ENCODE measurements at regions not wholly inside any gene's neighbourhood (a gene's known extent, or its start where the extent isn't known, plus 50 kb on each side); places are given as distances from the start of the nearest gene placed in this dataset.

- H3K4me3 ChIP-seq (ENCODE audit: low read depth in 1 of 2, low read length in 2 of 2), result no peak overlapping the region
- no peaks in the 10 kb centered on the region for H3K36me3 ChIP-seq (ENCODE audit: control insufficient read depth in 1 of 2, insufficient read depth in 2 of 2, low read length in 2 of 2)
- H3K9me3 ChIP-seq (ENCODE audit: control insufficient read depth in 1 of 2, low read length in 2 of 2), result peaks cover 12 to 13% of the 10 kb centered on the region in 2 donors
- H3K4me1 ChIP-seq (ENCODE audit: control insufficient read depth in 1 of 2, insufficient read depth in 2 of 2, low read length in 2 of 2), result no peaks in the 10 kb centered on the region
- H3K9ac ChIP-seq (ENCODE audit: low read depth in 1 of 2, low read length in 2 of 2), result no peak overlapping the region
- H3K27me3 ChIP-seq (ENCODE audit: control insufficient read depth in 1 of 2, insufficient read depth in 2 of 2, low read length in 2 of 2), result no peaks in the 10 kb centered on the region
- no peak overlapping the region for H3K27ac ChIP-seq (ENCODE audit: low read depth, low read length)
Observed at GRCh38 chr6:163831736-163832135, 417.2 kb downstream of the QKI start.

DNA sequence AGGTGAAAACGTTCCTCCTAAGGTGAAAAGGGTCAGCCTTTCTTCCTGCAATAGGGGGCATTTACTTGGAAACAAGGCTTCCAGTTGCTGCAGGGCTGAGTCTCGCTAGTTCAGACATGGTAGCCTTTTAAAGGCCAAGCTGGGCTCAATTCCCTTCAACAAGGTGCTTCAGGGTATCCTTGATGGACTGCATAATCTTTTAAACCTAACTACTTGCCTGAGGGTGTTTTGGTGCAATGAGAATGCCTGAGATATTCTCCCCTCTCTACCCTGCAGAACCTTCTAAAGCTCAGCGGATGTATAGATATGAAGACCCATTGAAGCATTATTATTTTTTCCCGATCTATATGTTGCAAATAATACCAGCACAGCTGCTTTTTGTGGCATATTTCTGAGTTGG is 416.1 kb downstream of the QKI start:
- H3K4me1 ChIP-seq (ENCODE audit: control insufficient read depth in 1 of 2, insufficient read depth in 2 of 2, low read length in 2 of 2), result no peaks in the 10 kb centered on the region
- H3K9ac ChIP-seq (ENCODE audit: low read depth in 1 of 2, low read length in 2 of 2), result no peak overlapping the region
- H3K27ac ChIP-seq (ENCODE audit: low read depth, low read length), result no peak overlapping the region
- no peak overlapping the region for H3K4me3 ChIP-seq (ENCODE audit: low read depth in 1 of 2, low read length in 2 of 2)
- no peaks in the 10 kb centered on the region for H3K27me3 ChIP-seq (ENCODE audit: control insufficient read depth in 1 of 2, insufficient read depth in 2 of 2, low read length in 2 of 2)
- H3K36me3 ChIP-seq (ENCODE audit: control insufficient read depth in 1 of 2, insufficient read depth in 2 of 2, low read length in 2 of 2), result no peaks in the 10 kb centered on the region
- peaks cover 12 to 13% of the 10 kb centered on the region in 2 donors for H3K9me3 ChIP-seq (ENCODE audit: control insufficient read depth in 1 of 2, low read length in 2 of 2)

- Histone ChIP-seq H3K27me3 (ENCODE audit: control insufficient read depth in 1 of 2, insufficient read depth in 2 of 2, low read length in 2 of 2) (no peaks in the 10 kb centered on the region), H3K27ac (ENCODE audit: low read depth, low read length) (no peak overlapping the region), H3K9ac (ENCODE audit: low read depth in 1 of 2, low read length in 2 of 2) (no peak overlapping the region), H3K9me3 (ENCODE audit: control insufficient read depth in 1 of 2, low read length in 2 of 2) (peaks cover 11 to 13% of the 10 kb centered on the region in 2 donors), H3K4me3 (ENCODE audit: low read depth in 1 of 2, low read length in 2 of 2) (no peak overlapping the region), H3K4me1 (ENCODE audit: control insufficient read depth in 1 of 2, insufficient read depth in 2 of 2, low read length in 2 of 2) (no peaks in the 10 kb centered on the region), H3K36me3 (ENCODE audit: control insufficient read depth in 1 of 2, insufficient read depth in 2 of 2, low read length in 2 of 2) (no peaks in the 10 kb centered on the region)
Observed at GRCh38 chr6:163828038-163828795, 413.7 kb downstream of the QKI start.

DNA sequence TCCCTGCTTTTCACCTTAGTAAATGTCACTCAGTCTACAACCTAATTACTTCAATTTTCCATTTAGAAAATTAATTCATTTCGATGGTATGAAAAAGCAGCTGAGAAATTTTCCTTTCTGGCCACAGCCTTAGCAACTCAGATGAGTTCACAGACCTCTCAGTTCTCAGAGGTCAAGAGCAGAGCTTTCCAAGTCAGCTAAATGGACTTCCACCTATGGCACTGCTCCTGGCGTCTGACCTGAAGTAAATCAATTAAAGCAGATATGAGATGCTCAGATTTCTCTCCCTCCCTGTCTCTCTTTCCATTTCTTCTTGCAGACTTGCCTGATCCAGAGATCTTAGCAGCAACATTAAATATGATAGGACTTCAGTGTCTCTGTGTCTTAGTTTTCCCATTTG is 412.6 kb downstream of the QKI start:
- Histone ChIP-seq H3K27me3 (ENCODE audit: control insufficient read depth in 1 of 2, insufficient read depth in 2 of 2, low read length in 2 of 2) (no peaks in the 10 kb centered on the region), H3K27ac (ENCODE audit: low read depth, low read length) (no peak overlapping the region), H3K4me3 (ENCODE audit: low read depth in 1 of 2, low read length in 2 of 2) (no peak overlapping the region)

GRCh38 chr6:163826629-163827028 is 412.1 kb downstream of the QKI start:
- H3K27me3 ChIP-seq (ENCODE audit: control insufficient read depth in 1 of 2, insufficient read depth in 2 of 2, low read length in 2 of 2), result no peaks in the 10 kb centered on the region
- no peak overlapping the region for H3K27ac ChIP-seq (ENCODE audit: low read depth, low read length)
- no peak overlapping the region for H3K4me3 ChIP-seq (ENCODE audit: low read depth in 1 of 2, low read length in 2 of 2)
- H3K4me1 ChIP-seq (ENCODE audit: control insufficient read depth in 1 of 2, insufficient read depth in 2 of 2, low read length in 2 of 2), result no peaks in the 10 kb centered on the region
- no peak overlapping the region for H3K9ac ChIP-seq (ENCODE audit: low read depth in 1 of 2, low read length in 2 of 2)
- no peaks in the 10 kb centered on the region for H3K36me3 ChIP-seq (ENCODE audit: control insufficient read depth in 1 of 2, insufficient read depth in 2 of 2, low read length in 2 of 2)
- H3K9me3 ChIP-seq (ENCODE audit: control insufficient read depth in 1 of 2, low read length in 2 of 2), result peaks cover 0 to 7% of the 10 kb centered on the region in 2 donors

More for the DNA sequence above, 412.6 kb downstream of the QKI start:
- peaks cover 2 to 11% of the 10 kb centered on the region in 2 donors for H3K9me3 ChIP-seq (ENCODE audit: control insufficient read depth in 1 of 2, low read length in 2 of 2)
- no peaks in the 10 kb centered on the region for H3K36me3 ChIP-seq (ENCODE audit: control insufficient read depth in 1 of 2, insufficient read depth in 2 of 2, low read length in 2 of 2)
- H3K9ac ChIP-seq (ENCODE audit: low read depth in 1 of 2, low read length in 2 of 2), result no peak overlapping the region
- H3K4me1 ChIP-seq (ENCODE audit: control insufficient read depth in 1 of 2, insufficient read depth in 2 of 2, low read length in 2 of 2), result no peaks in the 10 kb centered on the region

DNA sequence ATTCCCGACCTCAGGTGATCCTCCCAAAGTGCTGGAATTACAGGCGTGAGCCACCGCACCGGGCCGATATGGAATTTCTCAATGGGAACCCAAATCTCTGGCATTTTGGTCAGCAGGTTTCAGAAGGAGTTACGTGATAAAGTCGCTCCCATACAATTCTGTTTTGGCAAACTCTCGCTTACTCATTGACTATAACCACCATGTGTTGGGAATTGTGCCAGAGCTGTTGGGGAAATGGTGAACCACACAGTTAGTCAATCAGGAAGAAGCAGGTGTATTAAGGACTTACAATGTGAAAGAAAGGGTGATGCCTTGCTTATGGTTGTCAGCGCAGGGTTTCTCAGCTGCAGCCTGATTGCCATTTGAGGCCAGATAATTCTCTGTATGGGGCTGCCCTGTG is 410.5 kb downstream of the QKI start:
- H3K9me3 ChIP-seq (ENCODE audit: control insufficient read depth in 1 of 2, low read length in 2 of 2), result peaks cover 0 to 4% of the 10 kb centered on the region in 2 donors
- no peak overlapping the region for H3K4me3 ChIP-seq (ENCODE audit: low read depth in 1 of 2, low read length in 2 of 2)
- no peaks in the 10 kb centered on the region for H3K4me1 ChIP-seq (ENCODE audit: control insufficient read depth in 1 of 2, insufficient read depth in 2 of 2, low read length in 2 of 2)

DNA sequence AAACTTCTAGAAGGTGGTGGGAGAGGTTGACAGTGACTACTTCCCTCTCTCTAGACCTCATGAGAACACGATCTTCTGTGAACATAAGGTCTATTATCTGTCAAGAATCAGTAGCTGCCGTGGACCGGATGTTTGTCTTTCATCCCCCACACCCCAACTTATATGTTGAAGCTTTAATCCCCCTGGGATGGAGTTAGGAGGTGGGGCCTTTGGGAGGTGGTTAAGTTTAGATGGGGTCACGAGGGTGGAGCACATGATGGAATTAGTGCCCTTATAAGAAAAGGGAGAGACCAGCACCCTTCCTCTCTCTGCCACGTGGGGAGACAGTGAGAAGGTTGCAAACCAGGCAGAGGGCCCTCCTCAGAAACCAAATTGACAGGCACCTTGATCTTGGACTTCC is 409.1 kb downstream of the QKI start:
- Histone ChIP-seq H3K4me3 (ENCODE audit: low read depth in 1 of 2, low read length in 2 of 2) (no peak overlapping the region), H3K9me3 (ENCODE audit: control insufficient read depth in 1 of 2, low read length in 2 of 2) (peaks cover 0 to 5% of the 10 kb centered on the region in 2 donors), H3K27ac (ENCODE audit: low read depth, low read length) (no peak overlapping the region), H3K9ac (ENCODE audit: low read depth in 1 of 2, low read length in 2 of 2) (no peak overlapping the region), H3K36me3 (ENCODE audit: control insufficient read depth in 1 of 2, insufficient read depth in 2 of 2, low read length in 2 of 2) (no peaks in the 10 kb centered on the region), H3K27me3 (ENCODE audit: control insufficient read depth in 1 of 2, insufficient read depth in 2 of 2, low read length in 2 of 2) (no peaks in the 10 kb centered on the region), H3K4me1 (ENCODE audit: control insufficient read depth in 1 of 2, insufficient read depth in 2 of 2, low read length in 2 of 2) (no peaks in the 10 kb centered on the region)

More for the DNA sequence above, 410.5 kb downstream of the QKI start:
- H3K36me3 ChIP-seq (ENCODE audit: control insufficient read depth in 1 of 2, insufficient read depth in 2 of 2, low read length in 2 of 2), result no peaks in the 10 kb centered on the region
- no peak overlapping the region for H3K9ac ChIP-seq (ENCODE audit: low read depth in 1 of 2, low read length in 2 of 2)
- no peaks in the 10 kb centered on the region for H3K27me3 ChIP-seq (ENCODE audit: control insufficient read depth in 1 of 2, insufficient read depth in 2 of 2, low read length in 2 of 2)
- H3K27ac ChIP-seq (ENCODE audit: low read depth, low read length), result no peak overlapping the region

- H3K36me3 ChIP-seq (ENCODE audit: control insufficient read depth in 1 of 2, insufficient read depth in 2 of 2, low read length in 2 of 2), result no peaks in the 10 kb centered on the region
- no peak overlapping the region for H3K9ac ChIP-seq (ENCODE audit: low read depth in 1 of 2, low read length in 2 of 2)
- H3K4me3 ChIP-seq (ENCODE audit: low read depth in 1 of 2, low read length in 2 of 2), result no peak overlapping the region
- H3K4me1 ChIP-seq (ENCODE audit: control insufficient read depth in 1 of 2, insufficient read depth in 2 of 2, low read length in 2 of 2), result no peaks in the 10 kb centered on the region
- H3K9me3 ChIP-seq (ENCODE audit: control insufficient read depth in 1 of 2, low read length in 2 of 2), result peaks cover 0 to 8% of the 10 kb centered on the region in 2 donors
- H3K27me3 ChIP-seq (ENCODE audit: control insufficient read depth in 1 of 2, insufficient read depth in 2 of 2, low read length in 2 of 2), result no peaks in the 10 kb centered on the region
- H3K27ac ChIP-seq (ENCODE audit: low read depth, low read length), result no peak overlapping the region
Observed at GRCh38 chr6:163820745-163821458, 406.4 kb downstream of the QKI start.

- Histone ChIP-seq H3K27me3 (ENCODE audit: control insufficient read depth in 1 of 2, insufficient read depth in 2 of 2, low read length in 2 of 2) (no peaks in the 10 kb centered on the region), H3K9me3 (ENCODE audit: control insufficient read depth in 1 of 2, low read length in 2 of 2) (peaks cover 0 to 9% of the 10 kb centered on the region in 2 donors), H3K9ac (ENCODE audit: low read depth in 1 of 2, low read length in 2 of 2) (no peak overlapping the region), H3K4me1 (ENCODE audit: control insufficient read depth in 1 of 2, insufficient read depth in 2 of 2, low read length in 2 of 2) (no peaks in the 10 kb centered on the region), H3K36me3 (ENCODE audit: control insufficient read depth in 1 of 2, insufficient read depth in 2 of 2, low read length in 2 of 2) (no peaks in the 10 kb centered on the region), H3K27ac (ENCODE audit: low read depth, low read length) (no peak overlapping the region), H3K4me3 (ENCODE audit: low read depth in 1 of 2, low read length in 2 of 2) (no peak overlapping the region)
Observed at GRCh38 chr6:163820171-163820570, 405.7 kb downstream of the QKI start.

DNA sequence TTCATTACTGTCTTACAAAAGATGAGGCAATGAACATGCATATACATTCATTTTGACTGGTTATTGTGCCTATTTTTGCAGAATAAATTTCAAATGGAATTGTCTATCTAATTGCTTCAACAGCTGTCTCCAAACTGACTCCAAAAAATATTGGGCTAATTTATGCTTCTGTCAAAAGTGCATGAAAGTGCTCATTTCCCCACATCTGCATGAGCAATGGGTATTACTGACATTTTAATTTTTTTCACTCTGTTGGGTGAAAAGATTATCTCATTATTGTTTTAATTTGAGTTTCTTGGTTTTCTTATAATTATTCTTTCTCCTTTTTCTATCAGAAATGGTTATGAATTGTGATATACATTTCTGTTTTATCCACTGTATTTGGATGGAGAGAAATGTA is 404.2 kb downstream of the QKI start:
- H3K27me3 ChIP-seq (ENCODE audit: control insufficient read depth in 1 of 2, insufficient read depth in 2 of 2, low read length in 2 of 2), result no peaks in the 10 kb centered on the region
- no peak overlapping the region for H3K4me3 ChIP-seq (ENCODE audit: low read depth in 1 of 2, low read length in 2 of 2)
- peaks cover 0 to 11% of the 10 kb centered on the region in 2 donors for H3K9me3 ChIP-seq (ENCODE audit: control insufficient read depth in 1 of 2, low read length in 2 of 2)
- no peaks in the 10 kb centered on the region for H3K4me1 ChIP-seq (ENCODE audit: control insufficient read depth in 1 of 2, insufficient read depth in 2 of 2, low read length in 2 of 2)
- H3K9ac ChIP-seq (ENCODE audit: low read depth in 1 of 2, low read length in 2 of 2), result no peak overlapping the region
- H3K27ac ChIP-seq (ENCODE audit: low read depth, low read length), result no peak overlapping the region
- H3K36me3 ChIP-seq (ENCODE audit: control insufficient read depth in 1 of 2, insufficient read depth in 2 of 2, low read length in 2 of 2), result no peaks in the 10 kb centered on the region
